IPS-NIHi11 (cell line): ENCODE measurements at regions not wholly inside any gene's neighbourhood (a gene's known extent, or its start where the extent isn't known, plus 50 kb on each side); places are given as distances from the start of the nearest gene placed in this dataset.
"Not testable (repeated sequence)": the region's sequence is repeated elsewhere in the genome, so short reads cannot be mapped to it uniquely, and the experiment has no call there.

Experiments used
- DNase-seq: peaks from one replicate; pipeline ENCODE4 v3.0.0; 2012; ENCODE audit warnings: mixed read lengths, low spot score

- not testable (repeated sequence) for DNase-seq
Measured at GRCh38 chr2:242108797-242109500, 239.4 kb downstream of the RTP5 start.

DNA sequence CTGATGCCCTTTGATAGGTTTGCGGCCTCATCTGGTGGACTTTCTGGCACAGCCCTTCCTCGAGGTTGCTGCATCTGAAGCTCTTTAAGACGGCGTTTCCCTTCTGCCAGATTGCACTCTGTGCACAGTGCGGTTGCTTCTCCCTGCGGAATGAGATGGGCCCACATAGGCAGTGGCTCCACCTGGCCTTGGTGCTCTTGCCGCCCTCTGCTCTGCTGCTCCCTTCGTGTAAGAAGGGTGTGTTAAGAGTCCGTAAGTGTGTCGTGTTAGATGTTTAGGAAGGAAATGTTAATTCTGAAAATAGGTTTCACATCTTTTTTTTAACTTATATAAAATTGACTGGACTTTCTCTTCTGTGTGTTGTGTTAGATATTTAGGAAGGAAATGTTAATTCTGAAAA lies 240.3 kb downstream of the RTP5 start:
- not testable (repeated sequence) for DNase-seq

DNA sequence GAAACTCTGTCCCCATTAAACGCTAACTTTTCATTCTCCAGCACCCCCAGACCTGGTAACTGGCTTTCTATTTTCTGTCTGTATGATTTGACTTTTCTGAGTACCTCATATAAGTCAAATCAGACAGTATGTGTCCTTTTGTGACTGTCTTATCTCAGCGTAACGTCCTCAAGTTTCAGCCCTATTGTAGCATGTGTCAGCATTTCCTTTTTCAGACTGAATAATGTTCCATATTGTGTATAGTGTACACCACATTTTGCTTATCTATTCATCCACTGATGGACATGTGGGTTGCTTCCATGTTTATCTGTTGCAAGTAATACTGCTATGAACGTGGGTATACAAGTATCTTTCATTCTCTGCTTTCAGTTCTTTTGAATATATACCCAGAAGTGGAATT lies 242.4 kb downstream of the RTP5 start:
- DNase-seq, result not testable (repeated sequence)

- not testable (repeated sequence) for DNase-seq
Measured at GRCh38 chr2:242113492-242113891, 244.0 kb downstream of the RTP5 start.

GRCh38 chr2:242116676-242117075 lies 247.1 kb downstream of the RTP5 start:
- not testable (repeated sequence) for DNase-seq

- DNase-seq, result not testable (repeated sequence)
Measured at GRCh38 chr2:242117305-242117704, 247.8 kb downstream of the RTP5 start.

GRCh38 chr2:242119682-242120081 lies 250.2 kb downstream of the RTP5 start:
- not testable (repeated sequence) for DNase-seq

GRCh38 chr2:242130682-242131081 lies 261.2 kb downstream of the RTP5 start:
- DNase-seq, result not testable (repeated sequence)

- DNase-seq, result not testable (repeated sequence)
Measured at GRCh38 chr2:242159921-242160320, 290.4 kb downstream of the RTP5 start.

DNA sequence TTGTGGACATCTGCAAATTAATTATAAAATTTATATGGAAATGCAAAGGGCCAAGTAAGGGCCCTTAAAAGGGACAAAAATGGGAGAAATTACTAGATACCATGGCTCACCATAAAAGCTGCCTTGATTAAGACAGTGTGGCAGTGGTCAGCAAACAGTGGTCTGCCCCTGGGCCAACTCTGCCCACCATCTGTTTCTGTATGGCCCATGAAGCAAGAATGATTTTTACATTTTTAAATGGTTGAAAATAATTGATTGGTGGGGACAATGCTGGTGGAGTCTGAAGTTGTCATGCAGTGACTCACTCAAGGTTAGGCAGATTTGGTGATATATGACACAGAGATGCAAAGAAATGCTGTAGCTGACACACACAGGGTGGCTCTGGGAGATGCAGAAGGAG lies 295.6 kb downstream of the RTP5 start:
- DNase-seq, result not testable (repeated sequence)

DNA sequence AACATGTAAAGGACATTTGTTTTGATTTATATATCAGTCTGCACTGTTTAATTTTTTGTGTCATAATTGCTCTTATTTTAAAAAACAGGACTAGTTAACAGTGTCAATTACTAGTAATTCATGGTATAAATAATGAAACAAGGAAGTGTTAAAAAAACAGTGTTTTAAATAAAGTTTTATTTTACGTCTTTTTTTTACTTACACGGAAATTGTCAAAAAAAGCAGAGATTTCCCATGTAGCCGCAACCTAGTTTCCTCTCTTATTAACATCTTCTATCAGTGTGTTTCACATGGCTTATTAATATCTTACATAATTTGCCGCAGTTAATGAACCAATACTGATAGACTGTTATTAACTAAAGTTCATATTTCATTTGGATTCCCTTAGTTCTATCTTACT lies 301.8 kb downstream of the RTP5 start:
- DNase-seq, result not testable (repeated sequence)
